HL-60 (cell line): ENCODE measurements at regions not wholly inside any gene's neighbourhood (a gene's known extent, or its start where the extent isn't known, plus 50 kb on each side); places are given as distances from the start of the nearest gene placed in this dataset.

Experiments
- POLR2AphosphoS5 ChIP-seq: IDR thresholded peaks from 2 replicates; pipeline ENCODE4 v1.6.1; 2012; ENCODE audit warnings: low read depth
- SPI1 ChIP-seq: IDR thresholded peaks from 2 replicates; pipeline ENCODE4 v1.6.1; 2012; ENCODE audit warnings: low read depth, mild to moderate bottlenecking, borderline replicate concordance
- TF ChIP-seq, protein P1 (sequence below): IDR thresholded peaks from one replicate; pipeline ENCODE4 v1.5.1; 2011; ENCODE audit warnings: low read length, control low read depth, inconsistent platforms; ENCODE audit not compliant: insufficient read depth
- TF ChIP-seq, protein P2 (sequence below): IDR thresholded peaks from 2 replicates; pipeline ENCODE4 v1.6.1; 2012; ENCODE audit warnings: low read depth; ENCODE audit not compliant: insufficient replicate concordance

DNA sequence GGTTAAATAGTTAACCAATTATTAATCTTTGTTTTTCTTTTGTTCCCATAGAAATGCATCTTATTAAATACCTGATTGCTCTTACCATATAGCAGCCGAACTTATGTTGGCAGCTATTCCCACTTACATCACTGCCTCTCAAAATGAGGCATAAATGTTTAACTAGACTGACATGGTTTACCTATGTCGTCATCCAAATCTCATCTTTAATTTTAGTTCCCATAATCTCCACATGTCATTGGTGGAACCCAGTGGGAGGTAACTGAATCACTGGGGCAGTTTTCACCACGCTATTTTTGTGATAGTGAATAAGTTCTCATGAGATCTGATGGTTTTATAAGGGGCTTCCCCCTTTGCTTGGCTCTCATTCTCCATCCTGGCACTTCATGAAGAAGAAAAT lies 499.2 kb upstream of the ATP2B1 start:
- TF ChIP-seq, protein P1, sequence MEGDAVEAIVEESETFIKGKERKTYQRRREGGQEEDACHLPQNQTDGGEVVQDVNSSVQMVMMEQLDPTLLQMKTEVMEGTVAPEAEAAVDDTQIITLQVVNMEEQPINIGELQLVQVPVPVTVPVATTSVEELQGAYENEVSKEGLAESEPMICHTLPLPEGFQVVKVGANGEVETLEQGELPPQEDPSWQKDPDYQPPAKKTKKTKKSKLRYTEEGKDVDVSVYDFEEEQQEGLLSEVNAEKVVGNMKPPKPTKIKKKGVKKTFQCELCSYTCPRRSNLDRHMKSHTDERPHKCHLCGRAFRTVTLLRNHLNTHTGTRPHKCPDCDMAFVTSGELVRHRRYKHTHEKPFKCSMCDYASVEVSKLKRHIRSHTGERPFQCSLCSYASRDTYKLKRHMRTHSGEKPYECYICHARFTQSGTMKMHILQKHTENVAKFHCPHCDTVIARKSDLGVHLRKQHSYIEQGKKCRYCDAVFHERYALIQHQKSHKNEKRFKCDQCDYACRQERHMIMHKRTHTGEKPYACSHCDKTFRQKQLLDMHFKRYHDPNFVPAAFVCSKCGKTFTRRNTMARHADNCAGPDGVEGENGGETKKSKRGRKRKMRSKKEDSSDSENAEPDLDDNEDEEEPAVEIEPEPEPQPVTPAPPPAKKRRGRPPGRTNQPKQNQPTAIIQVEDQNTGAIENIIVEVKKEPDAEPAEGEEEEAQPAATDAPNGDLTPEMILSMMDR, result no peak
- TF ChIP-seq POLR2AphosphoS5, result no peak
- TF ChIP-seq, protein P2, sequence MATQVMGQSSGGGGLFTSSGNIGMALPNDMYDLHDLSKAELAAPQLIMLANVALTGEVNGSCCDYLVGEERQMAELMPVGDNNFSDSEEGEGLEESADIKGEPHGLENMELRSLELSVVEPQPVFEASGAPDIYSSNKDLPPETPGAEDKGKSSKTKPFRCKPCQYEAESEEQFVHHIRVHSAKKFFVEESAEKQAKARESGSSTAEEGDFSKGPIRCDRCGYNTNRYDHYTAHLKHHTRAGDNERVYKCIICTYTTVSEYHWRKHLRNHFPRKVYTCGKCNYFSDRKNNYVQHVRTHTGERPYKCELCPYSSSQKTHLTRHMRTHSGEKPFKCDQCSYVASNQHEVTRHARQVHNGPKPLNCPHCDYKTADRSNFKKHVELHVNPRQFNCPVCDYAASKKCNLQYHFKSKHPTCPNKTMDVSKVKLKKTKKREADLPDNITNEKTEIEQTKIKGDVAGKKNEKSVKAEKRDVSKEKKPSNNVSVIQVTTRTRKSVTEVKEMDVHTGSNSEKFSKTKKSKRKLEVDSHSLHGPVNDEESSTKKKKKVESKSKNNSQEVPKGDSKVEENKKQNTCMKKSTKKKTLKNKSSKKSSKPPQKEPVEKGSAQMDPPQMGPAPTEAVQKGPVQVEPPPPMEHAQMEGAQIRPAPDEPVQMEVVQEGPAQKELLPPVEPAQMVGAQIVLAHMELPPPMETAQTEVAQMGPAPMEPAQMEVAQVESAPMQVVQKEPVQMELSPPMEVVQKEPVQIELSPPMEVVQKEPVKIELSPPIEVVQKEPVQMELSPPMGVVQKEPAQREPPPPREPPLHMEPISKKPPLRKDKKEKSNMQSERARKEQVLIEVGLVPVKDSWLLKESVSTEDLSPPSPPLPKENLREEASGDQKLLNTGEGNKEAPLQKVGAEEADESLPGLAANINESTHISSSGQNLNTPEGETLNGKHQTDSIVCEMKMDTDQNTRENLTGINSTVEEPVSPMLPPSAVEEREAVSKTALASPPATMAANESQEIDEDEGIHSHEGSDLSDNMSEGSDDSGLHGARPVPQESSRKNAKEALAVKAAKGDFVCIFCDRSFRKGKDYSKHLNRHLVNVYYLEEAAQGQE, result no peak
- TF ChIP-seq SPI1, result no peak
